ENCODE measurements at regions not wholly inside any gene's neighbourhood (a gene's known extent, or its start where the extent isn't known, plus 50 kb on each side); places are given as distances from the start of the nearest gene placed in this dataset.

GRCh38 chr21:28540514-28540913 lies 452.2 kb downstream of the LTN1 start:
- Mint-ChIP-seq H3K4me1 (peaks cover 5% of the 10 kb centered on the region), H3K27ac (no peak overlapping the region), H3K36me3 (ENCODE audit: low read depth) (no peaks in the 10 kb centered on the region), H3K27me3 (ENCODE audit: low read depth) (no peaks in the 10 kb centered on the region), H3K4me3 (no peak overlapping the region), H3K9me3 (no peaks in the 10 kb centered on the region)
- TF ChIP-seq CTCF (IDR thresholded peaks at IDR 0.05; ENCODE audit: unreplicated experiment in 3 of 3), result no peak

GRCh38 chr21:28539623-28539988 lies 453.1 kb downstream of the LTN1 start:
- H3K36me3 Mint-ChIP-seq (ENCODE audit: low read depth), result no peaks in the 10 kb centered on the region

GRCh38 chr21:28538987-28539622 lies 453.6 kb downstream of the LTN1 start:
- peaks cover 5% of the 10 kb centered on the region for H3K4me1 Mint-ChIP-seq
- H3K36me3 Mint-ChIP-seq (ENCODE audit: low read depth), result no peaks in the 10 kb centered on the region
- H3K27ac Mint-ChIP-seq, result no peak overlapping the region
- TF ChIP-seq CTCF (IDR thresholded peaks at IDR 0.05; ENCODE audit: unreplicated experiment in 3 of 3), result no peak
- no peaks in the 10 kb centered on the region for H3K27me3 Mint-ChIP-seq (ENCODE audit: low read depth)
- no peak overlapping the region for H3K4me3 Mint-ChIP-seq
- H3K9me3 Mint-ChIP-seq, result no peaks in the 10 kb centered on the region

More at GRCh38 chr21:28539623-28539988, 453.1 kb downstream of the LTN1 start:
- Mint-ChIP-seq H3K27ac (no peak overlapping the region), H3K4me3 (no peak overlapping the region), H3K4me1 (peaks cover 5% of the 10 kb centered on the region), H3K9me3 (no peaks in the 10 kb centered on the region), H3K27me3 (ENCODE audit: low read depth) (no peaks in the 10 kb centered on the region)
- no peak for TF ChIP-seq CTCF (IDR thresholded peaks at IDR 0.05; ENCODE audit: unreplicated experiment in 3 of 3)

- no peak overlapping the region for H3K27ac Mint-ChIP-seq
- peaks cover 5% of the 10 kb centered on the region for H3K4me1 Mint-ChIP-seq
- no peaks in the 10 kb centered on the region for H3K27me3 Mint-ChIP-seq (ENCODE audit: low read depth)
- H3K36me3 Mint-ChIP-seq (ENCODE audit: low read depth), result no peaks in the 10 kb centered on the region
- peaks cover 3% of the 10 kb centered on the region for H3K9me3 Mint-ChIP-seq
- TF ChIP-seq CTCF (IDR thresholded peaks at IDR 0.05; ENCODE audit: unreplicated experiment in 3 of 3), result no peak
- H3K4me3 Mint-ChIP-seq, result no peak overlapping the region
Observed at GRCh38 chr21:28537371-28538079, 455.2 kb downstream of the LTN1 start.

GRCh38 chr21:28532446-28532845 lies 460.2 kb downstream of the LTN1 start:
- no peak for TF ChIP-seq CTCF (IDR thresholded peaks at IDR 0.05; ENCODE audit: unreplicated experiment in 3 of 3)
- no peak overlapping the region for H3K4me3 Mint-ChIP-seq
- peaks cover 5% of the 10 kb centered on the region for H3K4me1 Mint-ChIP-seq
- peaks cover 17% of the 10 kb centered on the region for H3K9me3 Mint-ChIP-seq
- H3K27ac Mint-ChIP-seq, result no peak overlapping the region
- no peaks in the 10 kb centered on the region for H3K36me3 Mint-ChIP-seq (ENCODE audit: low read depth)
- no peaks in the 10 kb centered on the region for H3K27me3 Mint-ChIP-seq (ENCODE audit: low read depth)

GRCh38 chr21:28523367-28523766 lies 469.3 kb downstream of the LTN1 start:
- H3K9me3 Mint-ChIP-seq, result peaks cover 7% of the 10 kb centered on the region

More at GRCh38 chr21:28523367-28523766, 469.3 kb downstream of the LTN1 start:
- H3K4me3 Mint-ChIP-seq, result no peak overlapping the region
- H3K27ac Mint-ChIP-seq, result no peak overlapping the region
- H3K4me1 Mint-ChIP-seq, result peaks cover 9% of the 10 kb centered on the region
- H3K27me3 Mint-ChIP-seq (ENCODE audit: low read depth), result no peaks in the 10 kb centered on the region
- TF ChIP-seq CTCF (IDR thresholded peaks at IDR 0.05; ENCODE audit: unreplicated experiment in 3 of 3), result no peak
- no peaks in the 10 kb centered on the region for H3K36me3 Mint-ChIP-seq (ENCODE audit: low read depth)

All from nephron (organoid).